Left lung (tissue), 4 donors: ENCODE measurements at regions not wholly inside any gene's neighbourhood (a gene's known extent, or its start where the extent isn't known, plus 50 kb on each side); places are given as distances from the start of the nearest gene placed in this dataset.
A peak's percentile ranks its signal among the peaks of the same experiment; 100 is the strongest.
"Not testable (repeated sequence)": the region's sequence is repeated elsewhere in the genome, so short reads cannot be mapped to it uniquely, and the experiment has no call there.

Experiments
- ATAC-seq: fragments of 200-7000 bp; cut with Tn5 transposase; one replicate; pipeline ENCODE4 v1.9.1; 2020; ENCODE audit warnings: moderate library complexity
- DNase-seq, 4 donors: peaks; one replicate each; pipeline ENCODE4 v3.0.0-alpha.2; 2013 to 2020
- H3K27ac ChIP-seq, 2 donors: fragments of 200-600 bp; sonication (generic) in 1 of 2; one replicate each; pipeline versions ENCODE4 v1.5.0 to v1.8.0; 2020 to 2021
- H3K27me3 ChIP-seq, 2 donors: fragments of 200-600 bp; sonication (generic) in 1 of 2; one replicate each; pipeline versions ENCODE4 v1.5.0 to v1.8.0; 2020 to 2021
- H3K36me3 ChIP-seq, 2 donors: fragments of 200-600 bp; sonication (generic) in 1 of 2; one replicate each; pipeline versions ENCODE4 v1.5.0 to v1.8.0; 2020 to 2021
- H3K4me1 ChIP-seq, 2 donors: fragments of 200-600 bp; one replicate each; pipeline ENCODE4 v1.8.0; 2021
- H3K4me3 ChIP-seq, 2 donors: fragments of 200-600 bp; sonication (generic) in 1 of 2; one replicate each; pipeline versions ENCODE4 v1.5.0 to v1.8.0; 2020 to 2021; ENCODE audit warnings: mild to moderate bottlenecking in 1 of 2
- H3K9me3 ChIP-seq, 2 donors: fragments of 200-600 bp; sonication (generic) in 1 of 2; one replicate each; pipeline versions ENCODE4 v1.5.0 to v1.8.0; 2020 to 2021
- intact Hi-C, 2 donors: fragments of 100-400 bp; cut with DNase I; formaldehyde crosslinking; loops; one replicate each; pipeline versions ENCODE4 v1.11.2 to v1.14.2; 2022
- donor health status: DM: no; HTN: yes; CAD: no.
- donor health status: DM: no; HTN: no; CAD: no.

GRCh38 chr14:19266908-19267307, 167.2 kb downstream of the POTEG start:
- H3K4me1 ChIP-seq, H3K9me3 ChIP-seq, H3K27ac ChIP-seq, ATAC-seq, intact Hi-C loops, DNase-seq, H3K27me3 ChIP-seq, H3K36me3 ChIP-seq, H3K4me3 ChIP-seq: not testable (repeated sequence)

GRCh38 chr14:19267636-19268035, 166.5 kb downstream of the POTEG start:
- DNase-seq, result peak in 2 of 4 donors; percentile 25 to 84
- ATAC-seq, intact Hi-C loops: not testable (repeated sequence)

GRCh38 chr14:19268047-19268627, 166.0 kb downstream of the POTEG start:
- H3K27ac ChIP-seq, H3K36me3 ChIP-seq, H3K4me1 ChIP-seq, H3K9me3 ChIP-seq, H3K27me3 ChIP-seq, DNase-seq, intact Hi-C loops, H3K4me3 ChIP-seq, ATAC-seq: not testable (repeated sequence)

More at GRCh38 chr14:19267636-19268035, 166.5 kb downstream of the POTEG start:
- not testable (repeated sequence) for H3K36me3 ChIP-seq, H3K9me3 ChIP-seq, H3K4me3 ChIP-seq, H3K27ac ChIP-seq, H3K4me1 ChIP-seq, H3K27me3 ChIP-seq

GRCh38 chr14:19272235-19272634, 161.9 kb downstream of the POTEG start:
- H3K4me1 ChIP-seq, intact Hi-C loops, H3K4me3 ChIP-seq, H3K9me3 ChIP-seq, H3K27ac ChIP-seq, H3K36me3 ChIP-seq, DNase-seq, H3K27me3 ChIP-seq, ATAC-seq: not testable (repeated sequence)

- H3K27me3 ChIP-seq, DNase-seq, intact Hi-C loops, H3K4me3 ChIP-seq, H3K36me3 ChIP-seq, H3K27ac ChIP-seq, H3K4me1 ChIP-seq, ATAC-seq, H3K9me3 ChIP-seq: not testable (repeated sequence)
These were observed 144.5 kb downstream of the POTEG start for GRCh38 chr14:19289669-19290068.

- DNase-seq, H3K9me3 ChIP-seq, H3K4me3 ChIP-seq, intact Hi-C loops, ATAC-seq, H3K4me1 ChIP-seq, H3K36me3 ChIP-seq, H3K27ac ChIP-seq, H3K27me3 ChIP-seq: not testable (repeated sequence)
These were observed 133.9 kb downstream of the POTEG start for GRCh38 chr14:19300243-19300642.

- H3K4me3 ChIP-seq, H3K27me3 ChIP-seq, H3K36me3 ChIP-seq, ATAC-seq, H3K9me3 ChIP-seq, intact Hi-C loops, H3K4me1 ChIP-seq, H3K27ac ChIP-seq: not testable (repeated sequence)
- DNase-seq, result peak in 1 of 4 donors; percentile 72
These were observed 133.3 kb downstream of the POTEG start for GRCh38 chr14:19300838-19301237.

- H3K9me3 ChIP-seq, intact Hi-C loops, DNase-seq, ATAC-seq, H3K4me3 ChIP-seq, H3K27me3 ChIP-seq, H3K36me3 ChIP-seq, H3K27ac ChIP-seq, H3K4me1 ChIP-seq: not testable (repeated sequence)
These were observed 130.3 kb downstream of the POTEG start for GRCh38 chr14:19303844-19304243.

- H3K27ac ChIP-seq, H3K4me1 ChIP-seq, H3K27me3 ChIP-seq, H3K9me3 ChIP-seq, H3K4me3 ChIP-seq, DNase-seq, H3K36me3 ChIP-seq, intact Hi-C loops: not testable (repeated sequence)
- peak; percentile 69 for ATAC-seq
These were observed 129.7 kb downstream of the POTEG start for GRCh38 chr14:19304442-19304841.

GRCh38 chr14:19304918-19305317, 129.2 kb downstream of the POTEG start:
- H3K27ac ChIP-seq, H3K27me3 ChIP-seq, DNase-seq, H3K4me1 ChIP-seq, H3K36me3 ChIP-seq, H3K4me3 ChIP-seq, ATAC-seq, H3K9me3 ChIP-seq, intact Hi-C loops: not testable (repeated sequence)

- DNase-seq, H3K27ac ChIP-seq, H3K4me3 ChIP-seq, H3K36me3 ChIP-seq, intact Hi-C loops, H3K4me1 ChIP-seq, ATAC-seq, H3K27me3 ChIP-seq, H3K9me3 ChIP-seq: not testable (repeated sequence)
These were observed 128.4 kb downstream of the POTEG start for GRCh38 chr14:19305776-19306175.

GRCh38 chr14:19306405-19306804, 127.7 kb downstream of the POTEG start:
- H3K36me3 ChIP-seq, H3K27me3 ChIP-seq, ATAC-seq, H3K4me3 ChIP-seq, DNase-seq, H3K9me3 ChIP-seq, H3K4me1 ChIP-seq, intact Hi-C loops, H3K27ac ChIP-seq: not testable (repeated sequence)

GRCh38 chr14:19311023-19311422, 123.1 kb downstream of the POTEG start:
- H3K4me3 ChIP-seq, H3K4me1 ChIP-seq, H3K27ac ChIP-seq, intact Hi-C loops, H3K36me3 ChIP-seq, H3K9me3 ChIP-seq, H3K27me3 ChIP-seq, DNase-seq: not testable (repeated sequence)
- ATAC-seq, result peak; percentile 33

GRCh38 chr14:19330678-19331077, 103.5 kb downstream of the POTEG start:
- ATAC-seq, DNase-seq, H3K27ac ChIP-seq, H3K4me3 ChIP-seq, H3K4me1 ChIP-seq, intact Hi-C loops, H3K9me3 ChIP-seq, H3K36me3 ChIP-seq, H3K27me3 ChIP-seq: not testable (repeated sequence)
